DOHH2 (cell line): ENCODE measurements at regions not wholly inside any gene's neighbourhood (a gene's known extent, or its start where the extent isn't known, plus 50 kb on each side); places are given as distances from the start of the nearest gene placed in this dataset.

Source experiments
- H3F3A ChIP-seq: fragments of 200-600 bp; sonication (generic), shearing (Covaris generic); 2 replicates; pipeline ENCODE4 v1.6.0; 2016; ENCODE audit warnings: antibody characterized with exemption, mild to moderate bottlenecking; ENCODE audit not compliant: control insufficient read depth, insufficient read depth
- H3K27ac ChIP-seq: fragments of 200-600 bp; sonication (generic); 2 replicates; pipeline ENCODE4 v1.5.1; 2014; ENCODE audit warnings: low read depth, mild to moderate bottlenecking, low read length, moderate library complexity
- H3K27me3 ChIP-seq: fragments of 200-600 bp; sonication (generic); 2 replicates; pipeline ENCODE4 v1.6.1; 2014; ENCODE audit warnings: mild to moderate bottlenecking, low read length, mixed read lengths; ENCODE audit not compliant: control insufficient read depth
- H3K36me3 ChIP-seq: fragments of 200-600 bp; sonication (generic); 2 replicates; pipeline ENCODE4 v1.6.1; 2014; ENCODE audit warnings: mild to moderate bottlenecking, low read length, moderate library complexity, mixed read lengths; ENCODE audit not compliant: control insufficient read depth
- H3K4me1 ChIP-seq: fragments of 200-600 bp; sonication (generic); 2 replicates; pipeline ENCODE4 v1.6.1; 2014; ENCODE audit warnings: mild to moderate bottlenecking, low read length, mixed read lengths; ENCODE audit not compliant: control insufficient read depth
- H3K4me2 ChIP-seq: fragments of 200-600 bp; sonication (generic); 2 replicates; pipeline ENCODE4 v1.6.0; 2014; ENCODE audit warnings: mild to moderate bottlenecking, low read length, moderate library complexity
- H3K4me3 ChIP-seq: fragments of 200-600 bp; sonication (generic); 2 replicates; pipeline ENCODE4 v1.5.1; 2014; ENCODE audit warnings: mild to moderate bottlenecking, low read length, mixed read lengths
- H3K79me2 ChIP-seq: fragments of 200-600 bp; sonication (generic); 2 replicates; pipeline ENCODE4 v1.6.1; 2014; ENCODE audit warnings: mild to moderate bottlenecking, low read length, mixed read lengths; ENCODE audit not compliant: control insufficient read depth
- H3K9me2 ChIP-seq: fragments of 200-600 bp; sonication (generic); replicated peaks from 2 replicates; pipeline ENCODE4 v1.6.1; 2014; ENCODE audit warnings: mild to moderate bottlenecking, low read length, mixed read lengths; ENCODE audit not compliant: control insufficient read depth
- H3K9me3 ChIP-seq: fragments of 200-600 bp; sonication (generic); 2 replicates; pipeline ENCODE4 v1.6.1; 2014; ENCODE audit warnings: antibody characterized with exemption, low read length, mixed read lengths; ENCODE audit not compliant: control insufficient read depth, insufficient read depth
- H4K20me1 ChIP-seq: fragments of 200-600 bp; sonication (generic); 2 replicates; pipeline ENCODE4 v1.6.0; 2014; ENCODE audit warnings: low read depth, mild to moderate bottlenecking, antibody characterized with exemption, low read length, moderate library complexity; ENCODE audit not compliant: control insufficient read depth, insufficient read depth
- CTCF ChIP-seq: fragments of 200-600 bp; sonication (generic); IDR thresholded peaks from one replicate; pipeline ENCODE4 v1.5.1; 2014; ENCODE audit warnings: antibody characterized with exemption, mild to moderate bottlenecking, low read depth, low read length; ENCODE audit not compliant: poor library complexity, severe bottlenecking
- EZH2phosphoT487 ChIP-seq: fragments of 200-600 bp; sonication (generic); IDR thresholded peaks from 2 replicates; pipeline ENCODE4 v1.6.1; 2017; ENCODE audit warnings: borderline replicate concordance, mild to moderate bottlenecking, antibody characterized with exemption, low read length, moderate library complexity, mixed read lengths

- H3F3A ChIP-seq: no peaks in the 10 kb centered on the region
- no peak overlapping the region for H3K4me3 ChIP-seq
- no peaks in the 10 kb centered on the region for H3K36me3 ChIP-seq
- H3K79me2 ChIP-seq: no peaks in the 10 kb centered on the region
- H3K4me1 ChIP-seq: no peaks in the 10 kb centered on the region
- TF ChIP-seq EZH2phosphoT487: no peak
- no peak for TF ChIP-seq CTCF
- peaks cover 24% of the 10 kb centered on the region for H3K9me3 ChIP-seq
- H3K4me2 ChIP-seq: no peak overlapping the region
- no peaks in the 10 kb centered on the region for H4K20me1 ChIP-seq
- no peak overlapping the region for H3K27ac ChIP-seq
- no peaks in the 10 kb centered on the region for H3K9me2 ChIP-seq
- no peaks in the 10 kb centered on the region for H3K27me3 ChIP-seq
These were observed 147.4 kb upstream of the SMAD3 start for GRCh38 chr15:66917904-66918448.

- TF ChIP-seq EZH2phosphoT487 (no peak), CTCF (no peak)
- Histone ChIP-seq H3K9me3 (peaks cover 29% of the 10 kb centered on the region), H3K4me2 (no peak overlapping the region), H3K4me3 (no peak overlapping the region), H4K20me1 (no peaks in the 10 kb centered on the region), H3K27me3 (no peaks in the 10 kb centered on the region), H3F3A (no peaks in the 10 kb centered on the region), H3K9me2 (no peaks in the 10 kb centered on the region), H3K27ac (no peak overlapping the region), H3K36me3 (no peaks in the 10 kb centered on the region), H3K4me1 (no peaks in the 10 kb centered on the region), H3K79me2 (no peaks in the 10 kb centered on the region)
These were observed 146.0 kb upstream of the SMAD3 start for GRCh38 chr15:66919421-66919820.

GRCh38 chr15:66921319-66921915, 144.0 kb upstream of the SMAD3 start:
- Histone ChIP-seq H3K9me3 (peaks cover 29% of the 10 kb centered on the region), H3K36me3 (no peaks in the 10 kb centered on the region), H3F3A (no peaks in the 10 kb centered on the region), H3K4me3 (no peak overlapping the region), H3K79me2 (no peaks in the 10 kb centered on the region), H3K27me3 (no peaks in the 10 kb centered on the region), H3K4me1 (no peaks in the 10 kb centered on the region), H3K9me2 (no peaks in the 10 kb centered on the region), H3K27ac (no peak overlapping the region), H4K20me1 (no peaks in the 10 kb centered on the region), H3K4me2 (no peak overlapping the region)
- TF ChIP-seq EZH2phosphoT487 (no peak), CTCF (no peak)
